ENCODE measurements at regions not wholly inside any gene's neighbourhood (a gene's known extent, or its start where the extent isn't known, plus 50 kb on each side); places are given as distances from the start of the nearest gene placed in this dataset.

DNA sequence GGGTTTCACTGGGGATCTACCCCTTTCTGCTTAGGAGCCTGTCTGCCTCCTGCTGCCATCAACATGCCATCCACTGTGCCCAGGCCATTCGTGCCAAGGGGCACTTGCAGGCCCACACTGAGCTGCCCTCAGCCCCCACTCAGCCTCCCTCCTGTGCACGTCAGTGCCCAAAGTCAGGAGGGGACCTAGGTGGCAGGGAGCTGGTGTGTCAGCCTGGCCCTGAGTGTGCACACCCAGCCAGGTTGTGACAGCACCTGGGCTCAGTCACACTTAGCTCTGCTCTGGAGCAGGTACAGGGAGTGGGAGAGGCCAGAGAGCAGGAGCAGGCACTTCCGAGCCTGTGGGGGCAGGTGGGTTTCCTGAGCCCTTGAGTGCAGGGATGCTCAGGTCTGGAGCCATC is 63.6 kb upstream of the SYNCRIP start:
- Histone ChIP-seq H3K9me3 (ENCODE audit: control insufficient read depth in 2 of 3, insufficient read depth in 1 of 3, low read length in 3 of 3) (no peaks in the 10 kb centered on the region), H3K9ac (ENCODE audit: low read length in 3 of 3) (no peak overlapping the region), H3K36me3 (ENCODE audit: control insufficient read depth in 2 of 3, insufficient read depth in 3 of 3, low read length in 3 of 3) (no peaks in the 10 kb centered on the region), H3K4me1 (ENCODE audit: control insufficient read depth in 2 of 3, insufficient read depth in 2 of 3, low read depth in 1 of 3, low read length in 3 of 3) (no peaks in the 10 kb centered on the region), H3K27me3 (ENCODE audit: control insufficient read depth, insufficient read depth, low read length) (no peaks in the 10 kb centered on the region), H3K4me3 (ENCODE audit: low read length in 3 of 3) (no peak overlapping the region), H3K27ac (ENCODE audit: low read depth in 2 of 2, low read length in 2 of 2) (no peak overlapping the region)
- FAIRE-seq (no peak), DNase-seq (no peak)
- intact Hi-C loops (cut with DNase I): no loop called here
- TF ChIP-seq, protein P1, sequence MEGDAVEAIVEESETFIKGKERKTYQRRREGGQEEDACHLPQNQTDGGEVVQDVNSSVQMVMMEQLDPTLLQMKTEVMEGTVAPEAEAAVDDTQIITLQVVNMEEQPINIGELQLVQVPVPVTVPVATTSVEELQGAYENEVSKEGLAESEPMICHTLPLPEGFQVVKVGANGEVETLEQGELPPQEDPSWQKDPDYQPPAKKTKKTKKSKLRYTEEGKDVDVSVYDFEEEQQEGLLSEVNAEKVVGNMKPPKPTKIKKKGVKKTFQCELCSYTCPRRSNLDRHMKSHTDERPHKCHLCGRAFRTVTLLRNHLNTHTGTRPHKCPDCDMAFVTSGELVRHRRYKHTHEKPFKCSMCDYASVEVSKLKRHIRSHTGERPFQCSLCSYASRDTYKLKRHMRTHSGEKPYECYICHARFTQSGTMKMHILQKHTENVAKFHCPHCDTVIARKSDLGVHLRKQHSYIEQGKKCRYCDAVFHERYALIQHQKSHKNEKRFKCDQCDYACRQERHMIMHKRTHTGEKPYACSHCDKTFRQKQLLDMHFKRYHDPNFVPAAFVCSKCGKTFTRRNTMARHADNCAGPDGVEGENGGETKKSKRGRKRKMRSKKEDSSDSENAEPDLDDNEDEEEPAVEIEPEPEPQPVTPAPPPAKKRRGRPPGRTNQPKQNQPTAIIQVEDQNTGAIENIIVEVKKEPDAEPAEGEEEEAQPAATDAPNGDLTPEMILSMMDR (IDR thresholded peaks at IDR 0.05; ENCODE audit: borderline replicate concordance, extremely low read depth, insufficient read depth): no peak

DNA sequence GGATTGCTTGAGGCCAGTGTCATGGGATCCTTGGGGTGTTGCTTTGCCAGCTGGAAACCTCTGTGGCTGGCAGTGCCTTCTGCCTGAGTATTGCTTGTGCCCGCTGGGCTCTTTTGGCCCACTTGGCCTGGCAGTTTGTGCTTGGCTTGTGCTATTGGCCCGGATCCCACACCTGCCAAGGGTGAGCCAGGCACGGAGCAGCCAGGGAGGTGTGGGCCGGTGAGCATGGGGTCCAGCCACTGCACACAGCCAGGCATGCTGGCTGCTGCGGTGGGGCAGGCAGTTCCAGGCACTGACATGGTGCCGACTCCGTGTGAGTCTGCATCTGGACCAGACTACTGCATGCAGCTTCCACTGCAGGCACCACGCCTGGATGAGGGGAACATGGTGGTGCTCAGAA is 62.5 kb upstream of the SYNCRIP start:
- Histone ChIP-seq H3K4me1 (ENCODE audit: control insufficient read depth in 2 of 3, insufficient read depth in 2 of 3, low read depth in 1 of 3, low read length in 3 of 3) (no peaks in the 10 kb centered on the region), H3K27me3 (ENCODE audit: control insufficient read depth, insufficient read depth, low read length) (no peaks in the 10 kb centered on the region), H3K9me3 (ENCODE audit: control insufficient read depth in 2 of 3, insufficient read depth in 1 of 3, low read length in 3 of 3) (no peaks in the 10 kb centered on the region), H3K4me3 (ENCODE audit: low read length in 3 of 3) (no peak overlapping the region), H3K27ac (ENCODE audit: low read depth in 2 of 2, low read length in 2 of 2) (no peak overlapping the region), H3K9ac (ENCODE audit: low read length in 3 of 3) (no peak overlapping the region), H3K36me3 (ENCODE audit: control insufficient read depth in 2 of 3, insufficient read depth in 3 of 3, low read length in 3 of 3) (no peaks in the 10 kb centered on the region)
- intact Hi-C loops (cut with DNase I): no loop called here
- no peak for FAIRE-seq
- no peak for DNase-seq
- TF ChIP-seq, protein P1 (IDR thresholded peaks at IDR 0.05; ENCODE audit: borderline replicate concordance, extremely low read depth, insufficient read depth): no peak

DNA sequence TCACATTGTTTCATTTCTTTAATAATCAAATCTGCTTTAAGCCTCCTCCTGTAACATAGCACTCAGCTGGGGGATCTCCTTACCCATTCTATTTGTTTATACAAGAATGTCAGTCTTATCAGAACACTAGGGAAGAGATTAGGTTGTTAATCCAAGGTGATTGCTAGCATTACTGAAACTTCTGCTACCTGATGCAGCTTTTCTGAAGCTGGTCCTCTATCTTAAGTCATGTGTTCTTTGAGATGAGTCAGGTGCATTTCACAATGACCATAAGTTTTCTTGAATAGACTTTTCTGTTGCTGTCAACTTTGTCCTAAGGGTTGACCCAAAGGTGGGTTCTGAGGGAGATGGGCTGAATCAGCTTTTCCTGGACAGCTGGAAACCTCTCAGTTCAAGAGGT is 60.7 kb upstream of the SYNCRIP start:
- H3K27me3 ChIP-seq (ENCODE audit: control insufficient read depth, insufficient read depth, low read length): no peaks in the 10 kb centered on the region
- no peak overlapping the region for H3K4me3 ChIP-seq (ENCODE audit: low read length in 3 of 3)
- H3K9ac ChIP-seq (ENCODE audit: low read length in 3 of 3): no peak overlapping the region
- intact Hi-C loops (cut with DNase I): no loop called here
- H3K9me3 ChIP-seq (ENCODE audit: control insufficient read depth in 2 of 3, insufficient read depth in 1 of 3, low read length in 3 of 3): no peaks in the 10 kb centered on the region
- TF ChIP-seq, protein P1 (IDR thresholded peaks at IDR 0.05; ENCODE audit: borderline replicate concordance, extremely low read depth, insufficient read depth): no peak
- no peaks in the 10 kb centered on the region for H3K36me3 ChIP-seq (ENCODE audit: control insufficient read depth in 2 of 3, insufficient read depth in 3 of 3, low read length in 3 of 3)
- no peak for DNase-seq
- H3K4me1 ChIP-seq (ENCODE audit: control insufficient read depth in 2 of 3, insufficient read depth in 2 of 3, low read depth in 1 of 3, low read length in 3 of 3): no peaks in the 10 kb centered on the region
- H3K27ac ChIP-seq (ENCODE audit: low read depth in 2 of 2, low read length in 2 of 2): no peak overlapping the region
- FAIRE-seq: no peak

Measured in kidney (tissue), 13 donors.